ENCODE measurements at regions not wholly inside any gene's neighbourhood (a gene's known extent, or its start where the extent isn't known, plus 50 kb on each side); places are given as distances from the start of the nearest gene placed in this dataset.

DNA sequence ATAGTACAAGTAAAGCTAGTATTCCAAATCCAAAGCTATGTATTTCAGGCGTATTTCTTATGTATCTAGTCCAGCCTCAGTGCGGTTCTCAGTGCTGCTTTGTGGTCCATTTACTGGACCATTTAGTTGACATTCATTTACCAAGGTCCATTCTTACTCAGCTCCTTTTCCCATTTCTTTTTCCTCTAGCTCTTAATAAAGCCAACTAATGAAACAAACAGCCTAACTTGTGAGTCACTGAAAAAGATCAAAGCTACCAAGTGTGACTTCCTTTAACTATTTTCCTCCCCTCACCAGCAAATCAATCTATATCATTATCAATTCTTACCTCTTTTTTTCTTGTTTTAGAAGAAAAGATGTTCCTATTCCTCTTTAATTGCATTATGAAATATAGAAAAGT lies 64.0 kb downstream of the CYB561 start:
- H4K8ac ChIP-seq (replicated peaks; ENCODE audit: insufficient read length, low read depth, low read length) = no peak overlapping the region
- Mint-ChIP-seq H3K4me3 (no peak overlapping the region), H3K27ac (no peak overlapping the region), H3K36me3 (ENCODE audit: insufficient read depth in 1 of 3, low read depth in 3 of 3) (peaks cover 8 to 9% (median 8%) of the 10 kb centered on the region in 3 experiments), H3K27me3 (ENCODE audit: low read depth) (no peaks in the 10 kb centered on the region), H3K4me1 (no peaks in the 10 kb centered on the region), H3K9me3 (peaks cover 8 to 9% of the 10 kb centered on the region in 2 experiments)
- H2BK120ac ChIP-seq (ENCODE audit: low read depth, low read length, poor library complexity, severe bottlenecking) = no peak overlapping the region
- H3T11ph ChIP-seq (ENCODE audit: low read length) = no peak overlapping the region
- no peak overlapping the region for H3K27ac ChIP-seq (ENCODE audit: insufficient read length, low read depth, low read length)
- no peak overlapping the region for H3K4me2 ChIP-seq (ENCODE audit: insufficient read depth, insufficient read length, low read length)
- no peak overlapping the region for H3K23ac ChIP-seq (ENCODE audit: insufficient read length, low read depth, low read length)
- TF ChIP-seq, protein P1, sequence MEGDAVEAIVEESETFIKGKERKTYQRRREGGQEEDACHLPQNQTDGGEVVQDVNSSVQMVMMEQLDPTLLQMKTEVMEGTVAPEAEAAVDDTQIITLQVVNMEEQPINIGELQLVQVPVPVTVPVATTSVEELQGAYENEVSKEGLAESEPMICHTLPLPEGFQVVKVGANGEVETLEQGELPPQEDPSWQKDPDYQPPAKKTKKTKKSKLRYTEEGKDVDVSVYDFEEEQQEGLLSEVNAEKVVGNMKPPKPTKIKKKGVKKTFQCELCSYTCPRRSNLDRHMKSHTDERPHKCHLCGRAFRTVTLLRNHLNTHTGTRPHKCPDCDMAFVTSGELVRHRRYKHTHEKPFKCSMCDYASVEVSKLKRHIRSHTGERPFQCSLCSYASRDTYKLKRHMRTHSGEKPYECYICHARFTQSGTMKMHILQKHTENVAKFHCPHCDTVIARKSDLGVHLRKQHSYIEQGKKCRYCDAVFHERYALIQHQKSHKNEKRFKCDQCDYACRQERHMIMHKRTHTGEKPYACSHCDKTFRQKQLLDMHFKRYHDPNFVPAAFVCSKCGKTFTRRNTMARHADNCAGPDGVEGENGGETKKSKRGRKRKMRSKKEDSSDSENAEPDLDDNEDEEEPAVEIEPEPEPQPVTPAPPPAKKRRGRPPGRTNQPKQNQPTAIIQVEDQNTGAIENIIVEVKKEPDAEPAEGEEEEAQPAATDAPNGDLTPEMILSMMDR (conservative IDR thresholded peaks at IDR 0.05) = no peak
- no peak overlapping the region for H3K9ac ChIP-seq (ENCODE audit: extremely low read depth, insufficient read length, low read length)
- no peaks in the 10 kb centered on the region for H3K27me3 ChIP-seq (ENCODE audit: insufficient read depth, low read length)
- no peak overlapping the region for H2AFZ ChIP-seq (ENCODE audit: low read length)
- H4K20me1 ChIP-seq (ENCODE audit: control insufficient read depth, insufficient read depth, insufficient read length) = no peaks in the 10 kb centered on the region
- no peak overlapping the region for H3K4ac ChIP-seq (ENCODE audit: low read depth, low read length)
- no peaks in the 10 kb centered on the region for H3K79me2 ChIP-seq (ENCODE audit: insufficient read depth, low read length)
- H4K91ac ChIP-seq (ENCODE audit: insufficient read length, low read depth, low read length) = no peak overlapping the region
- H2AK5ac ChIP-seq (ENCODE audit: insufficient read length, low read length) = no peak overlapping the region
- no peak overlapping the region for H2BK20ac ChIP-seq (ENCODE audit: low read depth, low read length, poor library complexity, severe bottlenecking)
- H3K23me2 ChIP-seq (ENCODE audit: insufficient read length, low read depth, low read length, poor library complexity, severe bottlenecking) = no peaks in the 10 kb centered on the region
- no peak overlapping the region for H4K5ac ChIP-seq (ENCODE audit: insufficient read length, low read depth, low read length)
- H3K56ac ChIP-seq (ENCODE audit: insufficient read length, low read depth, low read length) = no peak overlapping the region
- no peak overlapping the region for H3K18ac ChIP-seq (ENCODE audit: insufficient read length, low read depth, low read length)
- H3K9me3 ChIP-seq (ENCODE audit: control insufficient read depth, low read depth, low read length) = no peaks in the 10 kb centered on the region
- no peak overlapping the region for H2BK5ac ChIP-seq (ENCODE audit: insufficient read length, low read length)
- H2BK15ac ChIP-seq (ENCODE audit: low read depth, low read length) = no peak overlapping the region
- H3K14ac ChIP-seq (ENCODE audit: insufficient read depth, low read length) = no peak overlapping the region
- H3K4me1 ChIP-seq (ENCODE audit: insufficient read depth, low read length) = no peaks in the 10 kb centered on the region
- WGBS (ENCODE audit: extremely low coverage, insufficient read length, low lambda C conversion rate) = no CpG with 5 or more reads among the region's 2 CpGs
- no peaks in the 10 kb centered on the region for H3K79me1 ChIP-seq (ENCODE audit: insufficient read depth, low read depth, low read length, poor library complexity, severe bottlenecking)
- no peak for DNase-seq
- no peak overlapping the region for H2BK12ac ChIP-seq (ENCODE audit: insufficient read length, low read depth, low read length)
